ENCODE measurements at regions not wholly inside any gene's neighbourhood (a gene's known extent, or its start where the extent isn't known, plus 50 kb on each side); places are given as distances from the start of the nearest gene placed in this dataset.

GRCh38 chr1:172742599-172743500, 83.9 kb downstream of the FASLG start:
- TF ChIP-seq CTCF (IDR thresholded peaks at IDR 0.05), result peak in 2 of 3 donors; percentile 55 to 71
- TF ChIP-seq POLR2A (IDR thresholded peaks at IDR 0.05), result no peak

Measured in breast epithelium (tissue), 3 donors.